ENCODE measurements at regions not wholly inside any gene's neighbourhood (a gene's known extent, or its start where the extent isn't known, plus 50 kb on each side); places are given as distances from the start of the nearest gene placed in this dataset.

- no peak for DNase-seq
- Mint-ChIP-seq H3K4me3 (no peak overlapping the region), H3K27me3 (peaks cover 7% of the 10 kb centered on the region), H3K4me1 (no peaks in the 10 kb centered on the region), H3K27ac (no peak overlapping the region), H3K9me3 (ENCODE audit: insufficient read depth) (no peaks in the 10 kb centered on the region)
- no peaks in the 10 kb centered on the region for H3K79me2 ChIP-seq (ENCODE audit: control insufficient read depth, insufficient read depth, low read length)
- TF ChIP-seq CTCF (IDR thresholded peaks at IDR 0.05) (no peak), EZH2 (IDR thresholded peaks at IDR 0.05; ENCODE audit: borderline replicate concordance, insufficient read depth, low read depth, low read length, poor library complexity, severe bottlenecking) (no peak)
- CTCF ChIA-PET, result no interaction called here
- H3K9ac ChIP-seq (ENCODE audit: low read length), result no peak overlapping the region
- no peaks in the 10 kb centered on the region for H3K27me3 ChIP-seq (replicated peaks in 1 of 4; ENCODE audit: control extremely low read depth in 1 of 4, control insufficient read depth in 3 of 4, insufficient read depth in 4 of 4, low read length in 3 of 4)
- WGBS (ENCODE audit: insufficient coverage), result no CpG with 5 or more reads among the region's 1 CpG
- no peak overlapping the region for H2AFZ ChIP-seq (ENCODE audit: insufficient read depth, low read depth, low read length, poor library complexity, severe bottlenecking)
- no peaks in the 10 kb centered on the region for H4K20me1 ChIP-seq (ENCODE audit: control insufficient read depth, insufficient read depth, low read length, poor library complexity, severe bottlenecking)
- POLR2A ChIA-PET, result no interaction called here
- ATAC-seq (ENCODE audit: low read depth), result no peak
- no peak overlapping the region for H3K27ac ChIP-seq (ENCODE audit: low read length in 2 of 2)
- H3K4me3 ChIP-seq (ENCODE audit: control extremely low read depth in 1 of 5, extremely low read depth in 1 of 5, insufficient read depth in 1 of 5, low read depth in 2 of 5, low read length in 4 of 5), result no peak overlapping the region
- H3K4me2 ChIP-seq (replicated peaks; ENCODE audit: low read depth, low read length, poor library complexity, severe bottlenecking), result no peak overlapping the region
- H3K36me3 ChIP-seq (replicated peaks in 1 of 2; ENCODE audit: control extremely low read depth in 1 of 2, control insufficient read depth in 1 of 2, extremely low read depth in 1 of 2, insufficient read depth in 2 of 2, low read length in 1 of 2), result no peaks in the 10 kb centered on the region
- no peaks in the 10 kb centered on the region for H3K9me3 ChIP-seq (ENCODE audit: control extremely low read depth in 1 of 3, control insufficient read depth in 2 of 3, insufficient read depth in 1 of 3, low read length in 2 of 3)
- intact Hi-C loops (cut with micrococcal nuclease), result no loop called here
- no peaks in the 10 kb centered on the region for H3K4me1 ChIP-seq (ENCODE audit: control insufficient read depth in 2 of 2, insufficient read depth in 2 of 2, low read length in 2 of 2)
Observed at GRCh38 chr2:199682001-199682400, 169.0 kb downstream of the FTCDNL1 start.

- Histone ChIP-seq H3K27me3 (replicated peaks in 1 of 4; ENCODE audit: control extremely low read depth in 1 of 4, control insufficient read depth in 3 of 4, insufficient read depth in 4 of 4, low read length in 3 of 4) (no peaks in the 10 kb centered on the region), H3K36me3 (replicated peaks in 1 of 2; ENCODE audit: control extremely low read depth in 1 of 2, control insufficient read depth in 1 of 2, extremely low read depth in 1 of 2, insufficient read depth in 2 of 2, low read length in 1 of 2) (no peaks in the 10 kb centered on the region), H3K4me3 (ENCODE audit: control extremely low read depth in 1 of 5, extremely low read depth in 1 of 5, insufficient read depth in 1 of 5, low read depth in 2 of 5, low read length in 4 of 5) (no peak overlapping the region), H3K9ac (ENCODE audit: low read length) (no peak overlapping the region), H3K79me2 (ENCODE audit: control insufficient read depth, insufficient read depth, low read length) (no peaks in the 10 kb centered on the region), H3K4me1 (ENCODE audit: control insufficient read depth in 2 of 2, insufficient read depth in 2 of 2, low read length in 2 of 2) (no peaks in the 10 kb centered on the region), H3K27ac (ENCODE audit: low read length in 2 of 2) (no peak overlapping the region), H3K9me3 (ENCODE audit: control extremely low read depth in 1 of 3, control insufficient read depth in 2 of 3, insufficient read depth in 1 of 3, low read length in 2 of 3) (no peaks in the 10 kb centered on the region), H3K4me2 (replicated peaks; ENCODE audit: low read depth, low read length, poor library complexity, severe bottlenecking) (no peak overlapping the region), H2AFZ (ENCODE audit: insufficient read depth, low read depth, low read length, poor library complexity, severe bottlenecking) (no peak overlapping the region), H4K20me1 (ENCODE audit: control insufficient read depth, insufficient read depth, low read length, poor library complexity, severe bottlenecking) (no peaks in the 10 kb centered on the region)
- H3K9me3 Mint-ChIP-seq (ENCODE audit: insufficient read depth), result no peaks in the 10 kb centered on the region
- no peak overlapping the region for H3K4me3 Mint-ChIP-seq
- intact Hi-C loops (cut with micrococcal nuclease), result no loop called here
- CTCF ChIA-PET, result no interaction called here
- no peaks in the 10 kb centered on the region for H3K4me1 Mint-ChIP-seq
- no peak overlapping the region for H3K27ac Mint-ChIP-seq
- WGBS (ENCODE audit: insufficient coverage), result 90% methylated on average over 2 of the region's 4 CpGs
- DNase-seq, result no peak
- H3K27me3 Mint-ChIP-seq, result peaks cover 7% of the 10 kb centered on the region
- TF ChIP-seq CTCF (IDR thresholded peaks at IDR 0.05) (no peak), EZH2 (IDR thresholded peaks at IDR 0.05; ENCODE audit: borderline replicate concordance, insufficient read depth, low read depth, low read length, poor library complexity, severe bottlenecking) (no peak)
- no peak for ATAC-seq (ENCODE audit: low read depth)
- POLR2A ChIA-PET, result no interaction called here
Observed at GRCh38 chr2:199680482-199680881, 170.5 kb downstream of the FTCDNL1 start.

Data from B cell (primary cell).